HEK293 (cell line): ENCODE measurements at regions not wholly inside any gene's neighbourhood (a gene's known extent, or its start where the extent isn't known, plus 50 kb on each side); places are given as distances from the start of the nearest gene placed in this dataset.

Source experiments
- CTCF ChIA-PET: fragments of 350-600 bp; formaldehyde crosslinking; extraction: SDS; loops from one replicate; lab custom pipeline; 2021; ENCODE audit warnings: antibody characterized with exemption; lab: Yijun Ruan, JAX
- POLR2A ChIA-PET: fragments of 300-600 bp; formaldehyde crosslinking; extraction: SDS; loops from one replicate; lab custom pipeline; 2020; ENCODE audit warnings: antibody characterized with exemption, inconsistent platforms; lab: Yijun Ruan, JAX
- H3K27ac ChIP-seq: fragments of 200-500 bp; sonication (Bioruptor generic); 2 replicates; pipeline ENCODE4 v1.5.1; 2014; ENCODE audit warnings: low read depth, low read length, control low read depth, inconsistent platforms; ENCODE audit errors: extremely low read depth
- H3K36me3 ChIP-seq, 2 experiments: fragments of 200-500 bp in 1 of 2; sonication (Bioruptor generic) in 1 of 2; 1 replicate in 1 of 2; 2 replicates in 1 of 2; pipeline ENCODE4 v1.5.1; 2014 to 2017; ENCODE audit warnings: inconsistent platforms in 2 of 2, low read length in 2 of 2; ENCODE audit not compliant: control insufficient read depth in 2 of 2, insufficient read depth in 1 of 2
- H3K4me1 ChIP-seq: fragments of 200-500 bp; sonication (Bioruptor generic); 2 replicates; pipeline ENCODE4 v1.5.1; 2014; ENCODE audit warnings: mild to moderate bottlenecking, low read length, inconsistent platforms; ENCODE audit not compliant: control insufficient read depth, insufficient read depth
- H3K4me3 ChIP-seq: 2 replicates; pipeline ENCODE4 v1.5.1; 2011; ENCODE audit warnings: low read depth, mild to moderate bottlenecking, control low read depth, low read length, moderate library complexity
- H3K9me3 ChIP-seq: fragments of 200-500 bp; sonication (Bioruptor generic); 2 replicates; pipeline ENCODE4 v1.5.1; 2014; ENCODE audit warnings: low read depth, low read length, inconsistent platforms; ENCODE audit not compliant: control insufficient read depth, insufficient read depth
- CTCF ChIP-seq: fragments of 450-650 bp; formaldehyde crosslinking; IDR thresholded peaks from 2 replicates; pipeline ENCODE4 v1.5.1; 2016; ENCODE audit warnings: missing biosample characterization, missing genetic modification characterization
- EGR2 ChIP-seq: fragments of 450-650 bp; formaldehyde crosslinking; IDR thresholded peaks from 2 replicates; pipeline ENCODE4 v1.5.1; 2016; ENCODE audit warnings: low read depth, missing biosample characterization, missing genetic modification characterization
- FEZF1 ChIP-seq: fragments of 450-650 bp; formaldehyde crosslinking; IDR thresholded peaks from 2 replicates; pipeline ENCODE4 v1.5.1; 2016; ENCODE audit warnings: missing biosample characterization, missing genetic modification characterization
- GLI2 ChIP-seq: fragments of 450-650 bp; formaldehyde crosslinking; IDR thresholded peaks from 2 replicates; pipeline ENCODE4; 2017; ENCODE audit warnings: missing biosample characterization, missing genetic modification characterization, low read depth, borderline replicate concordance
- KLF10 ChIP-seq: fragments of 450-650 bp; IDR thresholded peaks from 2 replicates; pipeline ENCODE4 v1.5.1; 2018; ENCODE audit warnings: missing biosample characterization, mild to moderate bottlenecking, missing genetic modification characterization
- PRDM6 ChIP-seq: fragments of 450-650 bp; formaldehyde crosslinking; IDR thresholded peaks from 2 replicates; pipeline ENCODE4 v1.5.1; 2017; ENCODE audit warnings: missing biosample characterization, missing genetic modification characterization
- SCRT1 ChIP-seq: fragments of 450-650 bp; formaldehyde crosslinking; IDR thresholded peaks from 2 replicates; pipeline ENCODE4 v1.5.1; 2016; ENCODE audit warnings: missing biosample characterization, missing genetic modification characterization, borderline replicate concordance
- SCRT2 ChIP-seq: fragments of 450-650 bp; formaldehyde crosslinking; IDR thresholded peaks from 2 replicates; pipeline ENCODE4 v1.5.1; 2016; ENCODE audit warnings: missing biosample characterization, missing genetic modification characterization
- ZNF132 ChIP-seq: fragments of 450-650 bp; formaldehyde crosslinking; IDR thresholded peaks from 2 replicates; pipeline ENCODE4 v1.5.1; 2017; ENCODE audit warnings: missing biosample characterization, missing genetic modification characterization, borderline replicate concordance
- ZNF174 ChIP-seq: fragments of 450-650 bp; formaldehyde crosslinking; IDR thresholded peaks from 2 replicates; pipeline ENCODE4 v1.5.0; 2017; ENCODE audit warnings: missing biosample characterization, mild to moderate bottlenecking, missing genetic modification characterization
- ZNF2 ChIP-seq: fragments of 450-650 bp; formaldehyde crosslinking; IDR thresholded peaks from 2 replicates; pipeline ENCODE4 v1.5.1; 2016; ENCODE audit warnings: missing biosample characterization, missing genetic modification characterization
- ZNF248 ChIP-seq: fragments of 450-650 bp; formaldehyde crosslinking; IDR thresholded peaks from 2 replicates; pipeline ENCODE4 v1.5.1; 2017; ENCODE audit warnings: missing biosample characterization, missing genetic modification characterization
- ZNF26 ChIP-seq: fragments of 450-650 bp; formaldehyde crosslinking; IDR thresholded peaks from 2 replicates; pipeline ENCODE4 v1.5.1; 2016; ENCODE audit warnings: missing biosample characterization, missing genetic modification characterization
- ZNF302 ChIP-seq: fragments of 450-650 bp; formaldehyde crosslinking; IDR thresholded peaks from 2 replicates; pipeline ENCODE4 v1.5.1; 2016; ENCODE audit warnings: missing biosample characterization, missing genetic modification characterization, low read depth
- ZNF335 ChIP-seq: fragments of 450-650 bp; formaldehyde crosslinking; conservative IDR thresholded peaks from 2 replicates; pipeline ENCODE4 v1.5.1; 2016; ENCODE audit warnings: missing biosample characterization, missing genetic modification characterization
- ZNF37A ChIP-seq: fragments of 450-650 bp; IDR thresholded peaks from 2 replicates; pipeline ENCODE4 v1.5.1; 2018; ENCODE audit warnings: missing biosample characterization, missing genetic modification characterization
- ZNF426 ChIP-seq: fragments of 450-650 bp; formaldehyde crosslinking; IDR thresholded peaks from 2 replicates; pipeline ENCODE4 v1.5.1; 2017; ENCODE audit warnings: missing biosample characterization, missing genetic modification characterization, mild to moderate bottlenecking, inconsistent platforms, moderate library complexity
- ZNF544 ChIP-seq: fragments of 450-650 bp; formaldehyde crosslinking; IDR thresholded peaks from 2 replicates; pipeline ENCODE4 v1.5.0; 2017; ENCODE audit warnings: missing biosample characterization, missing genetic modification characterization
- ZNF561 ChIP-seq: fragments of 450-650 bp; IDR thresholded peaks from 2 replicates; pipeline ENCODE4 v1.5.1; 2018; ENCODE audit warnings: missing biosample characterization, missing genetic modification characterization, borderline replicate concordance
- ZNF629 ChIP-seq: fragments of 450-650 bp; formaldehyde crosslinking; IDR thresholded peaks from 2 replicates; pipeline ENCODE4 v1.5.1; 2017; ENCODE audit warnings: missing biosample characterization, missing genetic modification characterization
- ZNF677 ChIP-seq: fragments of 450-650 bp; IDR thresholded peaks from 2 replicates; pipeline ENCODE4 v1.5.0; 2018; ENCODE audit warnings: missing biosample characterization, mild to moderate bottlenecking, missing genetic modification characterization, moderate library complexity
- ZNF837 ChIP-seq: fragments of 450-650 bp; formaldehyde crosslinking; IDR thresholded peaks from 2 replicates; pipeline ENCODE4 v1.5.1; 2016; ENCODE audit warnings: missing biosample characterization, missing genetic modification characterization
- ZNF843 ChIP-seq: fragments of 450-650 bp; formaldehyde crosslinking; IDR thresholded peaks from 2 replicates; pipeline ENCODE4 v1.5.1; 2016; ENCODE audit warnings: missing biosample characterization, missing genetic modification characterization
- TF ChIP-seq, protein P1 (sequence below): fragments of 450-650 bp; formaldehyde crosslinking; IDR thresholded peaks from 2 replicates; pipeline ENCODE4 v1.5.1; 2016; ENCODE audit warnings: missing biosample characterization, missing genetic modification characterization

- ChIA-PET POLR2A (interaction anchor here (1.5 kb wide), 1 partner anchor 82 kb away, joined by 3 read pairs; the partner anchor contains the start of gene ARL4A), CTCF (interaction anchor here (0.7 kb wide), 2 partner anchors 38 to 358 kb away, joined by 4 to 5 read pairs; no protein-coding TSS in a partner anchor)
- TF ChIP-seq ZNF174 (tag by site-specific recombination) (no peak), ZNF248 (no peak), ZNF426 (tag by site-specific recombination) (no peak), PRDM6 (tag by site-specific recombination) (no peak), KLF10 (tag by site-specific recombination) (no peak), ZNF677 (no peak)
- Histone ChIP-seq H3K4me1 (peaks cover 18% of the 10 kb centered on the region), H3K9me3 (no peaks in the 10 kb centered on the region), H3K27ac (no peak overlapping the region), H3K36me3 (no peaks in the 10 kb centered on the region), H3K4me3 (no peak overlapping the region)
These were observed 82.0 kb downstream of the ARL4A start for GRCh38 chr7:12769444-12769843.

DNA sequence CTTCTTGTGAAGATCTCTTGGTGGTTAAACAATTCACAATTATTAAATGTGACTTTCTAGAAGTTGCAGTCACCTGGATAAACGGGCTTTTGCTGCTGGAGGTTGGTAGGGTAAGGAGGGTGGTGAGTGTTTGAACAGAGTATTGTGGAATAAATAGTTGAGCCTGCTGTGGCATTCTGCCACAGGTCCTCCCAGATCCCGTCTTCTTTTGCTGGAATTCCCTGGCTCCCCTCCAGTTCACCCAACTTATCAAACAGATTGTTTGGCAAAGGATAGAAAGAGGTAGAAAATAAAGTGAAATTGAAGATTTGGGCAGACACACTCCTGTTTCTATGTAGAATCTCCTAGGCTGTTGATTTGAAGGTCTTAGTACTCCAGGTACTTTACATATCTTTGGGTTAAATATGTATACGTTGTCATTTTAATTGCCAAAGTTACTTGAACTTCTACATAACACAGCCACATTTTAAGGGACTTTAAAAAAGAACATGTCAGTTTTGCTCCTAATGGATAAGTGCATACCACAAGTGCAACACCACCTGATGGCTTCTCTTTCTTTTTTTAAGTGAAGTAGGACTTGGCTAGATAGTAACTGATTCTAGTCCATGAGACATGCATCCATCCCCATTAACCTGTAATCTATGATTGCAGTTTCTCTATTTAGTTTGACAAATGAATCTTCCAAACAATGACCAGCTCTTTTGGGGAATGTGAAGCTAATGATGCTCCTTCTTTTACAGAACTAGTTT lies 83.0 kb downstream of the ARL4A start:
- TF ChIP-seq ZNF335 (tag by site-specific recombination) (no peak), GLI2 (tag by site-specific recombination) (no peak), ZNF302 (tag by site-specific recombination) (no peak), EGR2 (no peak), SCRT1 (peak; percentile 2; the same call in 1 of the 2 replicates), ZNF544 (no peak), CTCF (no peak), ZNF37A (tag by site-specific recombination) (no peak), SCRT2 (tag by site-specific recombination) (peak; percentile 50)
- Histone ChIP-seq H3K4me1 (peaks cover 18% of the 10 kb centered on the region), H3K4me3 (no peak overlapping the region), H3K27ac (no peak overlapping the region), H3K36me3 (no peaks in the 10 kb centered on the region), H3K9me3 (no peaks in the 10 kb centered on the region)
- CTCF ChIA-PET = interaction anchor here (0.9 to 1.0 kb wide), 2 partner anchors 84 to 140 kb away, joined by 3 read pairs; no protein-coding TSS in a partner anchor
- POLR2A ChIA-PET = interaction anchor here (1.5 kb wide), 1 partner anchor 83 kb away, joined by 3 read pairs; the partner anchor contains the start of gene ARL4A

GRCh38 chr7:12771378-12771877 lies 84.0 kb downstream of the ARL4A start:
- Histone ChIP-seq H3K4me1 (peaks cover 18% of the 10 kb centered on the region), H3K36me3 (no peaks in the 10 kb centered on the region), H3K4me3 (no peak overlapping the region), H3K27ac (peak overlapping the region; percentile 0; the same call in 1 of the 2 replicates), H3K9me3 (no peaks in the 10 kb centered on the region)
- ChIA-PET CTCF (interaction anchor here (0.9 to 1.0 kb wide), 2 partner anchors 85 to 139 kb away, joined by 3 read pairs; no protein-coding TSS in a partner anchor), POLR2A (no interaction called here)
- TF ChIP-seq PRDM6 (tag by site-specific recombination) = peak; percentile 93
- TF ChIP-seq ZNF26 = no peak
- TF ChIP-seq ZNF2 (tag by site-specific recombination) = 0 out of 2 replicates have a peak, but pooled peaks have one; percentile 51
- no peak for TF ChIP-seq ZNF837 (tag by site-specific recombination)
- TF ChIP-seq ZNF629 = 0 out of 2 replicates have a peak, but pooled peaks have one; percentile 29
- no peak for TF ChIP-seq ZNF132 (tag by site-specific recombination)
- peak; percentile 44; the same call in 1 of the 2 replicates for TF ChIP-seq ZNF843 (tag by site-specific recombination)
- TF ChIP-seq FEZF1 (tag by site-specific recombination) = peak; percentile 66; the same call in 1 of the 2 replicates
- no peak for TF ChIP-seq ZNF561 (tag by site-specific recombination)
- TF ChIP-seq, protein P1, sequence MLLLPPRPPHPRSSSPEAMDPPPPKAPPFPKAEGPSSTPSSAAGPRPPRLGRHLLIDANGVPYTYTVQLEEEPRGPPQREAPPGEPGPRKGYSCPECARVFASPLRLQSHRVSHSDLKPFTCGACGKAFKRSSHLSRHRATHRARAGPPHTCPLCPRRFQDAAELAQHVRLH = 0 out of 2 replicates have a peak, but pooled peaks have one; percentile 27
